Endothelial cell of umbilical vein (primary cell): ENCODE measurements at regions not wholly inside any gene's neighbourhood (a gene's known extent, or its start where the extent isn't known, plus 50 kb on each side); places are given as distances from the start of the nearest gene placed in this dataset.

Experiments
- BruUV-seq: library from RNA; stranded (reverse); fragments of 400-500 nt; replicated peaks from 2 replicates; lab custom pipeline; 2021; lab: Mats Ljungman, UMichigan
- CTCF ChIA-PET: fragments of 300-600, 350-600 bp; sonication (Branson Sonifier 250); formaldehyde crosslinking; loops from one replicate; lab custom pipeline; 2021; ENCODE audit warnings: antibody characterized with exemption, inconsistent platforms; lab: Charles Lee
- POLR2A ChIA-PET: fragments of 300-600, 350-600 bp; sonication (Branson Sonifier 250); formaldehyde crosslinking; loops from one replicate; lab custom pipeline; 2021; ENCODE audit warnings: antibody characterized with exemption, inconsistent platforms; lab: Charles Lee
- DNase-seq: peaks from one replicate; pipeline ENCODE4 v3.0.0-alpha.2; 2011; ENCODE audit warnings: low read depth, low spot score
- FAIRE-seq: peaks from 2 replicates; lab custom pipeline; 2011; peaks lifted over from hg19 to GRCh38; lab: Jason Lieb, UNC
- H2AFZ ChIP-seq: 2 replicates; pipeline ENCODE4 v1.6.0; 2012; ENCODE audit warnings: low read depth, low read length, control low read depth, inconsistent platforms
- H3K27ac ChIP-seq: 2 replicates; pipeline ENCODE4 v1.5.1; 2011; ENCODE audit warnings: low read depth, mild to moderate bottlenecking, control low read depth, low read length, moderate library complexity; ENCODE audit not compliant: insufficient read depth
- H3K27me3 ChIP-seq, 2 experiments: 2 replicates each; pipeline versions ENCODE4 v1.6.0 to v1.6.1; 2011; ENCODE audit warnings: low read length in 2 of 2, mixed read lengths in 1 of 2; ENCODE audit not compliant: control insufficient read depth in 2 of 2, insufficient read depth in 2 of 2
- H3K36me3 ChIP-seq, 2 experiments: 2 replicates in 1 of 2; 3 replicates in 1 of 2; pipeline ENCODE4 v1.5.1; 2011; ENCODE audit warnings: low read length in 2 of 2, mild to moderate bottlenecking in 1 of 2, moderate library complexity in 1 of 2; ENCODE audit not compliant: control insufficient read depth in 2 of 2, insufficient read depth in 2 of 2; ENCODE audit errors: extremely low read depth in 1 of 2
- H3K4me1 ChIP-seq: 3 replicates; pipeline ENCODE4 v1.5.1; 2011; ENCODE audit warnings: mild to moderate bottlenecking, low read length; ENCODE audit not compliant: control insufficient read depth, insufficient read depth; ENCODE audit errors: extremely low read depth
- H3K4me2 ChIP-seq: 2 replicates; pipeline ENCODE4 v1.6.1; 2011; ENCODE audit warnings: low read length, control low read depth, mixed read lengths; ENCODE audit not compliant: insufficient read depth
- H3K4me3 ChIP-seq, 3 experiments: fragments of 200-600 bp in 1 of 3; sonication (generic), shearing (Covaris generic) in 1 of 3; replicated peaks in 1 of 3; 2 replicates each; pipeline ENCODE4 v1.5.1; 2011 to 2016; ENCODE audit warnings: control low read depth in 3 of 3, low read length in 3 of 3, mild to moderate bottlenecking in 2 of 3, inconsistent platforms in 1 of 3, low read depth in 1 of 3, moderate library complexity in 1 of 3; ENCODE audit not compliant: insufficient read depth in 1 of 3
- H3K79me2 ChIP-seq: 2 replicates; pipeline ENCODE4 v1.6.0; 2012; ENCODE audit warnings: low read length, inconsistent platforms; ENCODE audit not compliant: control insufficient read depth, insufficient read depth
- H3K9ac ChIP-seq: replicated peaks from 2 replicates; pipeline ENCODE3; 2011; ENCODE audit warnings: low read length, control low read depth; ENCODE audit not compliant: insufficient read depth; ENCODE audit errors: extremely low read depth
- H3K9me1 ChIP-seq: replicated peaks from 3 replicates; pipeline ENCODE4 v1.6.0; 2011; ENCODE audit warnings: mild to moderate bottlenecking, low read length; ENCODE audit not compliant: control insufficient read depth, insufficient read depth; ENCODE audit errors: extremely low read depth
- H3K9me3 ChIP-seq: replicated peaks from 2 replicates; pipeline ENCODE4 v1.5.1; 2012; ENCODE audit warnings: low read length, inconsistent platforms; ENCODE audit not compliant: control insufficient read depth, insufficient read depth
- H4K20me1 ChIP-seq: replicated peaks from 2 replicates; pipeline ENCODE3; 2011; ENCODE audit warnings: mild to moderate bottlenecking, low read length; ENCODE audit not compliant: control insufficient read depth, insufficient read depth; ENCODE audit errors: extremely low read depth
- CTCF ChIP-seq, 2 donors: IDR thresholded peaks; 1 replicate in 1 of 2; 2 replicates in 1 of 2; pipeline ENCODE4 v1.5.1; 2011; ENCODE audit warnings: low read length in 2 of 2, mild to moderate bottlenecking in 2 of 2, moderate library complexity in 2 of 2, control low read depth in 1 of 2, inconsistent platforms in 1 of 2, low read depth in 1 of 2; ENCODE audit not compliant: insufficient read depth in 1 of 2; ENCODE audit errors: extremely low read depth in 1 of 2
- EZH2 ChIP-seq: IDR thresholded peaks from 2 replicates; pipeline ENCODE4 v1.6.1; 2012; ENCODE audit warnings: borderline replicate concordance, low read depth, mild to moderate bottlenecking, moderate library complexity, low read length, inconsistent platforms; ENCODE audit not compliant: severe bottlenecking
- FOS ChIP-seq: IDR thresholded peaks from 2 replicates; pipeline ENCODE4 v1.6.1; 2011; ENCODE audit warnings: mild to moderate bottlenecking, low read length, moderate library complexity, borderline replicate concordance; ENCODE audit not compliant: insufficient read depth
- GATA2 ChIP-seq: IDR thresholded peaks from 2 replicates; pipeline ENCODE4 v1.7.0; 2011; ENCODE audit warnings: low read depth, mild to moderate bottlenecking, moderate library complexity, mixed read lengths, low read length; ENCODE audit not compliant: insufficient read length, insufficient read depth
- JUN ChIP-seq: IDR thresholded peaks from 2 replicates; pipeline ENCODE4 v1.6.1; 2011; ENCODE audit warnings: borderline replicate concordance, low read depth; ENCODE audit not compliant: insufficient read length, insufficient read depth
- MAX ChIP-seq: IDR thresholded peaks from 2 replicates; pipeline ENCODE4 v1.6.1; 2011; ENCODE audit not compliant: insufficient read depth, insufficient read length
- MYC ChIP-seq: IDR thresholded peaks from one replicate; pipeline ENCODE4 v1.6.1; 2011; ENCODE audit warnings: mild to moderate bottlenecking, low read depth, low read length
- POLR2A ChIP-seq: IDR thresholded peaks from 2 replicates; pipeline ENCODE4 v1.6.1; 2012; ENCODE audit warnings: low read depth, mild to moderate bottlenecking, control low read depth, low read length
- POLR2AphosphoS5 ChIP-seq: IDR thresholded peaks from 2 replicates; pipeline ENCODE4 v1.6.1; 2012; ENCODE audit warnings: low read depth, mild to moderate bottlenecking, control low read depth, low read length, moderate library complexity; ENCODE audit not compliant: insufficient read depth
- dilution Hi-C: fragments of 300-500 bp; cut with MboI; formaldehyde crosslinking; loops from one replicate; pipeline ENCODE4 v1.15.0; 2019; ENCODE audit warnings: low sequenced_read_pairs; ENCODE audit not compliant: extremely low pct_ligation_motif_present
- intact Hi-C: fragments of 100-400 bp; cut with micrococcal nuclease; formaldehyde crosslinking; loops from one replicate; pipeline ENCODE4 v1.10.0; 2022

- no peak overlapping the region for H3K4me3 ChIP-seq
- intact Hi-C loops: no loop called here
- H3K9me1 ChIP-seq: no peaks in the 10 kb centered on the region
- no peaks in the 10 kb centered on the region for H3K36me3 ChIP-seq
- ChIA-PET POLR2A (no interaction called here), CTCF (no interaction called here)
- no peak overlapping the region for H3K9ac ChIP-seq
- no TSS peak for BruUV-seq
- H2AFZ ChIP-seq: no peak overlapping the region
- dilution Hi-C loops: no loop called here
- peaks cover 2 to 6% of the 10 kb centered on the region in 2 experiments for H3K27me3 ChIP-seq
- H3K79me2 ChIP-seq: no peaks in the 10 kb centered on the region
- H3K9me3 ChIP-seq: no peaks in the 10 kb centered on the region
- DNase-seq: no peak
- TF ChIP-seq CTCF (IDR thresholded peaks at IDR 0.05; ENCODE audit: extremely low read depth in 1 of 2, insufficient read depth in 1 of 2, low read depth in 1 of 2, low read length in 2 of 2) (no peak), POLR2AphosphoS5 (no peak), FOS (no peak), MAX (no peak), JUN (no peak), MYC (no peak), POLR2A (no peak), EZH2 (no peak), GATA2 (no peak)
- no peaks in the 10 kb centered on the region for H4K20me1 ChIP-seq
- no peak overlapping the region for H3K4me2 ChIP-seq
- H3K4me1 ChIP-seq: no peaks in the 10 kb centered on the region
- FAIRE-seq: no peak
- no peak overlapping the region for H3K27ac ChIP-seq
These were observed 275.8 kb downstream of the ATP23 start for GRCh38 chr12:58217130-58217529.
